Gastroesophageal sphincter (tissue), 4 donors: ENCODE measurements at regions not wholly inside any gene's neighbourhood (a gene's known extent, or its start where the extent isn't known, plus 50 kb on each side); places are given as distances from the start of the nearest gene placed in this dataset.

Source experiments
- ATAC-seq: fragments of 150-250 bp; one replicate; pipeline ENCODE4 v1.9.1; 2016; ENCODE audit warnings: mild to moderate bottlenecking, moderate library complexity
- H3K27ac ChIP-seq, 4 donors: fragments of 200-600 bp; sonication (generic) in 3 of 4; 1 replicate in 3 of 4; 2 replicates in 1 of 4; pipeline ENCODE4 v1.5.1; 2016 to 2019
- H3K27me3 ChIP-seq: fragments of 200-600 bp; sonication (generic); one replicate; pipeline ENCODE4 v1.5.1; 2019
- H3K36me3 ChIP-seq, 2 donors: fragments of 200-600 bp; sonication (generic); one replicate each; pipeline ENCODE4 v1.5.1; 2019; ENCODE audit warnings: control low read depth in 1 of 2
- H3K4me1 ChIP-seq, 3 donors: fragments of 200-600 bp; sonication (generic); 1 replicate in 2 of 3; 2 replicates in 1 of 3; pipeline ENCODE4 v1.5.1; 2016 to 2019; ENCODE audit warnings: control low read depth in 2 of 3
- H3K4me3 ChIP-seq, 2 donors: fragments of 200-600 bp; sonication (generic); one replicate each; pipeline ENCODE4 v1.5.1; 2019; ENCODE audit warnings: mild to moderate bottlenecking in 1 of 2, moderate library complexity in 1 of 2
- H3K9me3 ChIP-seq, 3 donors: fragments of 200-600 bp; sonication (generic); one replicate each; pipeline ENCODE4 v1.5.1; 2017 to 2019; ENCODE audit warnings: control low read depth in 2 of 3
- EP300 ChIP-seq: sonication (generic); formaldehyde crosslinking; IDR thresholded peaks from one replicate; pipeline ENCODE4 v1.6.1; 2017; ENCODE audit warnings: antibody characterized with exemption, mild to moderate bottlenecking
- POLR2A ChIP-seq, 2 donors: fragments of 450-650 bp; IDR thresholded peaks; one replicate each; pipeline ENCODE4 v1.6.1; 2017; ENCODE audit warnings: antibody characterized with exemption in 2 of 2, mild to moderate bottlenecking in 2 of 2, moderate library complexity in 1 of 2
- POLR2AphosphoS5 ChIP-seq: sonication (generic); formaldehyde crosslinking; IDR thresholded peaks from one replicate; pipeline ENCODE4 v1.6.1; 2017; ENCODE audit warnings: antibody characterized with exemption
- WGBS, 2 donors: methylation state at CpG; one replicate each; pipeline ENCODE4 v1.1.5; 2018; ENCODE audit warnings: low coverage in 1 of 2; 5-methylcytosine and 5-hydroxymethylcytosine counted together
- TF ChIP-seq, protein P1 (sequence below), 4 experiments: fragments of 200-600 bp in 2 of 4; fragments of 450-650 bp in 2 of 4; sonication (generic) in 1 of 4; IDR thresholded peaks; one replicate each; pipeline ENCODE4 v1.5.1; 2017 to 2019; ENCODE audit warnings: antibody characterized with exemption in 4 of 4, mild to moderate bottlenecking in 2 of 4, moderate library complexity in 2 of 4

GRCh38 chr4:12929784-12930183, 554.4 kb downstream of the RAB28 start:
- H3K9me3 ChIP-seq, result peaks cover 0 to 6% (median 0%) of the 10 kb centered on the region in 3 donors
- ATAC-seq, result no peak
- TF ChIP-seq POLR2AphosphoS5 (no peak), EP300 (no peak), POLR2A (IDR thresholded peaks at IDR 0.05) (no peak)
- TF ChIP-seq, protein P1, sequence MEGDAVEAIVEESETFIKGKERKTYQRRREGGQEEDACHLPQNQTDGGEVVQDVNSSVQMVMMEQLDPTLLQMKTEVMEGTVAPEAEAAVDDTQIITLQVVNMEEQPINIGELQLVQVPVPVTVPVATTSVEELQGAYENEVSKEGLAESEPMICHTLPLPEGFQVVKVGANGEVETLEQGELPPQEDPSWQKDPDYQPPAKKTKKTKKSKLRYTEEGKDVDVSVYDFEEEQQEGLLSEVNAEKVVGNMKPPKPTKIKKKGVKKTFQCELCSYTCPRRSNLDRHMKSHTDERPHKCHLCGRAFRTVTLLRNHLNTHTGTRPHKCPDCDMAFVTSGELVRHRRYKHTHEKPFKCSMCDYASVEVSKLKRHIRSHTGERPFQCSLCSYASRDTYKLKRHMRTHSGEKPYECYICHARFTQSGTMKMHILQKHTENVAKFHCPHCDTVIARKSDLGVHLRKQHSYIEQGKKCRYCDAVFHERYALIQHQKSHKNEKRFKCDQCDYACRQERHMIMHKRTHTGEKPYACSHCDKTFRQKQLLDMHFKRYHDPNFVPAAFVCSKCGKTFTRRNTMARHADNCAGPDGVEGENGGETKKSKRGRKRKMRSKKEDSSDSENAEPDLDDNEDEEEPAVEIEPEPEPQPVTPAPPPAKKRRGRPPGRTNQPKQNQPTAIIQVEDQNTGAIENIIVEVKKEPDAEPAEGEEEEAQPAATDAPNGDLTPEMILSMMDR (IDR thresholded peaks at IDR 0.05), result no peak
- 100% methylated on average over 1 of the region's 1 CpG for WGBS, 2 donors
- H3K36me3 ChIP-seq, result no peaks in the 10 kb centered on the region
- H3K4me1 ChIP-seq, result peaks cover 0 to 7% (median 0%) of the 10 kb centered on the region in 3 donors
- no peaks in the 10 kb centered on the region for H3K27me3 ChIP-seq
- no peak overlapping the region for H3K4me3 ChIP-seq
- no peak overlapping the region for H3K27ac ChIP-seq

DNA sequence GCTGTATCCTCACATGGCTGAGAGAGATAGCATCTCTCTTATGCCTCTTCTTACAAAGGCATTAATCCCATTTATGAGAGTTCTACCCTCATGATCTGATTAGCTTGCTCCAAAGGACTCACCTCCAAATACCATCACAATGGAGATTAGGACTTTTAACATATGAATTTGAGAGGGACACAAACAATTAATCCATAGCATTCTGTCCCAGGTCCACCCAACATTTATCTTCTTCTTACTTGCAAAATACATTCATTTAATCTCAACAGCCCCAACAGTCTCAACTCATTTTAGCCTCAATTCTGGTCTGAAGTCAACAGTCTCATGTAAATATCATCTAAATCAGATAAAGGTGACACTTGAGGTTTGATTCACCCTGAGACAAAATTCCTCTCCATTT, 555.4 kb downstream of the RAB28 start:
- H3K27me3 ChIP-seq, result no peaks in the 10 kb centered on the region
- no peak overlapping the region for H3K4me3 ChIP-seq
- H3K9me3 ChIP-seq, result peaks cover 0 to 6% (median 0%) of the 10 kb centered on the region in 3 donors
- no peaks in the 10 kb centered on the region for H3K36me3 ChIP-seq
- TF ChIP-seq, protein P1 (IDR thresholded peaks at IDR 0.05), result no peak
- TF ChIP-seq POLR2AphosphoS5, result no peak
- TF ChIP-seq POLR2A (IDR thresholded peaks at IDR 0.05), result no peak
- TF ChIP-seq EP300, result no peak
- no peak overlapping the region for H3K27ac ChIP-seq
- ATAC-seq, result no peak
- no peaks in the 10 kb centered on the region for H3K4me1 ChIP-seq

- 32 to 33% methylated on average over 3 to 5 of the region's 5 CpGs for WGBS, 2 donors
- Histone ChIP-seq H3K27me3 (no peaks in the 10 kb centered on the region), H3K9me3 (peaks cover 0 to 6% (median 0%) of the 10 kb centered on the region in 3 donors), H3K4me3 (no peak overlapping the region), H3K27ac (no peak overlapping the region), H3K36me3 (no peaks in the 10 kb centered on the region), H3K4me1 (no peaks in the 10 kb centered on the region)
- ATAC-seq, result no peak
- TF ChIP-seq EP300 (no peak), POLR2A (IDR thresholded peaks at IDR 0.05) (no peak), POLR2AphosphoS5 (no peak)
- TF ChIP-seq, protein P1 (IDR thresholded peaks at IDR 0.05), result no peak
Observed at GRCh38 chr4:12926189-12927066, 557.7 kb downstream of the RAB28 start.

DNA sequence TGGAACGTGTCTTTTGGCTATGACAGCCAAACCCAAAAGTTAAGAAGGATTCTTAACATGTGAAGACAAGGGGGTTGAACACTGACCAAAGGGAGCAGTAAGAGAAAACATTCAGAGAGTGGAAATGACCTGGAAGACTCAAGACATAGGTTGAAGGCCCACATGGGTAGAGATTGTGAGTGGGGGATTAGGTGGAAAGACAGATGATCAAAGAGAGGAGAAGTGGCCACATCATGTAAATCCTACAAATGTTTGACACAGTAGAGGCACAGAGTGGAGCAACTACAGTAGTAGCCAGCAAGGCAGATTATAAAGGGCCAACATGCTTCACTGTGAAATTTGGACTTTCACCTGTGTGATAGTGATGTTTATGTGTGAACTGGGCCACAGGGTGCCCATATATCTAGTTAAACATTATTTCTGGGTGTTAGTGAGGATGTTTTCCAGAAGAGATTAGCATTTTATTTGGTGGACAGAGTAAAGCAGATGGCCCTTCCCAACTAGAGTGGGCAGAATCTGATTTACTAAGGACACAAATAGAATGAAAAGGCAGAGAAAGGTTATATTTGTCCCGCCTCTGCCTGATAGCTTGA, 559.3 kb downstream of the RAB28 start:
- WGBS, 2 donors, result 84 to 89% methylated on average over 2 of the region's 2 CpGs
- TF ChIP-seq, protein P1 (IDR thresholded peaks at IDR 0.05), result no peak
- TF ChIP-seq POLR2AphosphoS5, result no peak
- no peak for ATAC-seq

GRCh38 chr4:12924253-12924652, 559.9 kb downstream of the RAB28 start:
- Histone ChIP-seq H3K4me3 (no peak overlapping the region), H3K4me1 (no peaks in the 10 kb centered on the region), H3K27me3 (no peaks in the 10 kb centered on the region), H3K27ac (no peak overlapping the region), H3K9me3 (no peaks in the 10 kb centered on the region), H3K36me3 (no peaks in the 10 kb centered on the region)
- TF ChIP-seq EP300, result no peak
- TF ChIP-seq, protein P1 (IDR thresholded peaks at IDR 0.05), result no peak
- TF ChIP-seq POLR2AphosphoS5, result no peak
- no peak for TF ChIP-seq POLR2A (IDR thresholded peaks at IDR 0.05)
- no peak for ATAC-seq
- WGBS, 2 donors, result 90 to 94% methylated on average over 3 to 4 of the region's 4 CpGs

More for the DNA sequence above, 559.3 kb downstream of the RAB28 start:
- Histone ChIP-seq H3K4me3 (no peak overlapping the region), H3K4me1 (no peaks in the 10 kb centered on the region), H3K27me3 (no peaks in the 10 kb centered on the region), H3K9me3 (peaks cover 0 to under 1% (median 0%) of the 10 kb centered on the region in 3 donors), H3K36me3 (no peaks in the 10 kb centered on the region), H3K27ac (no peak overlapping the region)
